Hematopoietic multipotent progenitor cell treated with erythropoietin and hydrocortisone succinate and interleukin-3 and kit ligand, for 15 days (in vitro differentiated cells): ENCODE measurements at regions not wholly inside any gene's neighbourhood (a gene's known extent, or its start where the extent isn't known, plus 50 kb on each side); places are given as distances from the start of the nearest gene placed in this dataset.

Experiments used
- DNase-seq: peaks from one replicate; pipeline ENCODE4 v3.0.0-alpha.2; 2015; ENCODE audit warnings: low spot score

DNA sequence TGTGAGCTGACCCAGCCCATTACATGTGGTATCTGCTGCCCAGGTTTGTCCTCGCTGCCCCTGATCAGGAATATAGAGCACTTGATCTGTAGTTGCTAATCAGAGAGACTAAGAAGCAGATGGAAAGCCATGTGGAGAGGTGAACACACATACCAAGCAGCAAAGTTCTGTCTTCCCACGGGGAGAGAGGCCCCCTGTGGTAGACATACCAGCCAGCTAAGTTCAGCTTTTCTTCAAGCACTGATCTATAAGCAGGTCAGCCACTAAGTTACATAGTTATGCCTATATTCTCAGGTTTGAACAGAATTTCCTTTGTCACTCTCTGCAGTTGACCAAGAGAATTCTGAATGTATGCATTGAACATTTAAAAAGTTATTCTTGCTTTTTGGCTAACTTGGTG lies 76.4 kb downstream of the DDX3Y start:
- no peak for DNase-seq

DNA sequence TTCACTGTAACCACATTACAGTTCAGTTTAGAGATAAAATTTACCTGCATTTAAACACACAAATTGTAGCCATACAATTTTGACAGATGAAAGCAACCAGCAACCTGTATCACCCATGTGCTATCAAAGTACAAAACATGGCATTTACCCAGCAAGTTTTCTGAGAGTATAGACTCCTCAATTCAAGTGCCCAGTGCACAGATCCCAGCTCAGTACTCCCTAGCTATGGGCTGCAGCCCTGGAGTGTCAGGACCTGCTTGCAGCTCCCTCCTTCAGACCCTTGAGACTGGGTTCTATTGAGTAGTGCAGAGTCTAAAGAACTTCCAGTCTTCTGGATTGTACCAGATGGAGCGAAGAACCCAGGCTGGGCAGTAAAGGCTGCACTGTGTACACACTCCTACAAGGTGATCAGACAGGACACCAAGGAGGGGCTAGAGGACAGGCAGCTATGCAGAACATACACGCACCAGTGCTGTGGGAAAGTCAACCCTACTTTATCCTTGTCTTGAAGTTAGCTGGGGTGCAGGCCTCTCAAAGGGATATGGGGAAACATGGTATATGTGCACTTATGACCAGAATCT lies 77.7 kb downstream of the DDX3Y start:
- DNase-seq, result no peak

DNA sequence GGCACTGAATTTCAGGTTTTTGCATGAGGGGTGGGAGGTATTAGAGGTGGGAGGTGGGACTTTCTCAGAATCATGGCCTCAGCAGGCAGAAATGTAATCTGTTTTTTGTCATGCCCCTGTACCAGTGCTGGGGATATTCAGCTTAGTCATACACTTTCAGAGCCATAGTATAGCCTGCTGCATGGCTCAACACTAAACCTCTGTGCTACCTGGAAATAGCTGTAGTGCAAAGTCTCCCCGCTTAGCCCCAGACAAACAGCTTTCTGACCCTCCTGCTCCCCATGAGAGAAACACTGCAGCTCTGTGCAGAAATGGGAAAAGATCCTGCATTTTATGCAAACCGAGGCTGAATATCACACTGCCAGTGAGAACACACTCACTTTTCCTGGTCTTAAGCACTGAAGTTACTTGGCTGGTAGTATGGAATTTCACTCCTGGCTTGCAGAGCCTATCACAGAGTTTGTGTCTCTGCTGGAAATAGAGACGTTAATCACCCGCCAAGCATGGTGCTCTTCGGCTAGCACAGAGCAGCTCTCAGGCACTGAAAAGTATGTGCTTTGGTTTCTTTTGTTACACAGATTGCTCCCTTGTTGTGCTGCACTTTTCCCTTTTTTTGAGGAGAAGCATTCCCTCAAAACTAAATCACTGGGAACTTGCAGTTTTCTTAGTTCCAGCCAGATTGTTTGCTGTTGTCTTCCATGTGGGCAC lies 80.1 kb downstream of the DDX3Y start:
- DNase-seq, result no peak

DNA sequence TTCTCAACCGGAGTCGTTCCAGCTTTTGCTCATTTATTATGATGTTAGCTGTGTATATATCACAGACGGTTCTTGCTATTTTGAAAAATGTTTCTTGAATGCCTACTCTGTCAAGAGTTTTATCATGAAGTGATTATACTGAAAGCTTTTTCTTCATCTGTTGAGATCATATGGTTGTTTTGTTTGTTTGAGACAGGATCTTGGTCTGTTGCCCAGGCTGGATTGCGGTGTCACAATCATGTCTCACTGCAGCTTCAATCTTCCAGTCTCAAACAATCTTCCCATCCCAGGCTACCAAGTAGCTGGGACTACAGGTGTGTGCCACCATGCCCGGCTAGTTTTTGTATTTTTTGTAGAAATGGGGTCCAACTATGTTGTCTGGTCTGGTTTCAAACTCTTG lies 112.8 kb downstream of the DDX3Y start:
- DNase-seq, result no peak

DNA sequence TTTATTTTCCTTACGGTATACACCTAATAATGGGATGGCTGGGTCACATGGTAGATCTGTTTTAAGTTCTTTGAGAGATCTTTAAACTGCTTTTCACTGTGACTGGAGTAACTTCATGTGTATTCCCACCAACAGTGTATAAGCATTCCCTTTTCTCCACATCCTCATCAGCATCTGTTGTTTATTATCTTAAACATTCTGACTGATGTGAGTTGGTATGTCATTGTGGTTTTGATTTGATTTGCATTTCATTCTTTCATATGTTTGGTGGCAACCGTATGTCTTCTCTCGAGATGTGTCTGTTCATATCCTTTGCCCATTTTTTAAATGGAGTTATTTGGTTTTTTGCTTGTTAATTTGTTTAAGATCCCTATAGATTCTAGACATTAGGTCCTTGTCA lies 114.8 kb downstream of the DDX3Y start:
- no peak for DNase-seq

DNA sequence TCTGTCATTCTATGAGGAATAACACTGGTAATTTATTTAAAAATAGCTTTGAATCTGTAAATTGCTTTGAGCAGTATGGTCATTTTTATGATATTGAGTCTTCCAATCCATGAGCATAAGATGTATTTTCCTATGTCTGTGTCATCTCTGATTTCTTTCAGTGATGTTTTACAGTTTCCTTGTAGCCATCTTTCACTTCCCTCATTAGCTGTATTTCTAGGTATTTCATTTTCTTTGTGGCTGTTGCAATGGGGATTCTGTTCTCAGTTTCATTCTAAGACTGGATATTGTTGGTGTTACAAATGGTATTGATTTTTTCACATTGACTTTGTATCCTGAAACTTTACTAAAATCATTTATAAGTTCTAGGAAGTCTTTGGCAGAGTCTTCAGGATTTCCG lies 116.2 kb downstream of the DDX3Y start:
- no peak for DNase-seq

DNA sequence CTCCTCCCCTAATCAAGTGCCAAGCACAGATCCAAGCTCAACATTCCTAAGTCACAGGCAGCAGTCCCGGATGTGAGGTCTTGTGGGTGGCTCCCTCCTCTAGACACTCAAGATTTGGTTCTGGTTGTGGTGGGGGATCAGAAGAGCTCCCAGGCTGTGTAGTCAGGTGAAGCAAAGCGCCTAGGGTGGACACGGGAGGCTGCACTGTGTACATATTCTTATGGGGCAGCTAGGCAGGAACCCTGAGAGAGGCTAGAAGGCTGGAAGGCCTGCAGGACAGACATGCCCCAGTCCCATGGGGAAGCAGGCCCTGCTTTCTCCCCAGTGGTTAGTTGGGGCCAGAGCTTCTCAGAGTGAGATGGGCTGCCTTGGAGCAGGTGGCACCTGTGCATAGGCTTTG lies 118.9 kb downstream of the DDX3Y start:
- no peak for DNase-seq

DNA sequence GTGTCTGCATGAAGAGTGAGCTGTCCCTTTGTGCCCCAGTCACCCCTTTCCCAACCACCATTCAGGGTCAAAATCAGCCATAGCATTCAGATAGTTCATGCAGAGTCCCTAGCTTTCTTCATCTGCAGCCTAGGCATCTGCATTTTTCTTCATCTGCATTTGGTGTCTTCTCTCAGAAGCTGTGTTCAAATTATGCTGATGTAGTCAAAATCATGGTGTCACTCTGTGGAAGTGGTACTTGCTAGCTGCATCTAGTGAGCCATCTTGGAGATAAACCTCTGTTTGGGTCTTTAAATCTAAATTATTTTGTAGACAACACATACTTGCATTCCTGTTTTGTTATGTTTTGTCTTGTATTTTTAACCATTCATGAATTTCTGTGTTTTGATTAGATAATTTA lies 119.8 kb downstream of the DDX3Y start:
- no peak for DNase-seq

DNA sequence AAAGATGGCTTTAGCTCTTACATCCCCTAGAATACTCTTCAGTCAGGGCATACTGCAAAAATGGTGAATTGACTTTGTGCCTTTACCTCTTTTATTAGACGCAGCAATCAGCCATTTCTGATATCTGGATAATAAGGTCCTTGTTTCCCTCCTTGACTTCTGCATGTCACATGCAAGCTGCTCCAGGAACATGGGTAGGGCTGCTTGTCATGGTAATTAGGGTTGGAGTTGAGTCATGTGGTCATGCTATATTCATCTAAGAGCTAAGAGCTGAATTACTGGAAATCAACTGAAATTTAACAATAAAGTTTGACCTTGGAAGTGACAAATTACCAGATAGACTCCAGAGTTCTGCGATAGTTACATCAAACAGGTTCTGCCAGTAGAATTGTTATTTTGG lies 122.2 kb downstream of the DDX3Y start:
- no peak for DNase-seq

DNA sequence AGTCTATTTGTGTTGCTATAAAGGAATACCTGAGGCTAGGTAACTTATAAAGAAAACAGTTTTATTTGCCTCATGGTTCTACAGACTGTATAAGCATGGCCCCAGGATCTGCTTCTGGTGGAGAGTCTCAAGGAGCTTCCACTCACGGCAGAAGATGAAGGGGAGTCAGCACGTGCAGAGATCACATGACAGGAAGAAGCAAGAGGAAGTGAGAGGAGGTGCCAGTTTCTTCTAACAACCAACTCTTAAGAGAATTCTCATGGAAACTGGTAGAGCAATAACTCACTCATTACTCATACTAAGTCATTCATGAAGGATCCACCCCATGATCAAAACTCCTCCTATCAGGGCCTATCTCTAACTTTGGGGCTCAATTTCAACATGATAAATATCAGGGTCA lies 135.6 kb downstream of the DDX3Y start:
- DNase-seq, result no peak

DNA sequence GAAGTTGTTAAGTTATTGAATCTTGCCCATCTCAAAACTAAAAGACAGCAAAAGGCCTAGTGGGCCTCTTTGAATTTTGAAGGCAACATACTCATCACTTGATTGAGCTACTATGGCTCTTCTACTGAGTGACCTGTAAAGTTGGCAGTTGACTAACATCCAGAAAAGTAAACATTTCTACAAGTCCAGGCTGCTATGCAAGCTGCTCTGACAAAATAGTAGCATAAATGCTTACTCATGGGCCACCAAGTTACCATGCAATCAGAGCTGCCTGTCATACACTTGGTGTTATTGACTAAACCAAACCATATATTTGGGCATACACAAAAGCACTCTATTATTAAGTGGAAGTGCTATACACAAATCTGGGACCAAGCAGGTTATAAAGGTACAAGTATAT lies 148.8 kb downstream of the DDX3Y start:
- DNase-seq, result no peak

DNA sequence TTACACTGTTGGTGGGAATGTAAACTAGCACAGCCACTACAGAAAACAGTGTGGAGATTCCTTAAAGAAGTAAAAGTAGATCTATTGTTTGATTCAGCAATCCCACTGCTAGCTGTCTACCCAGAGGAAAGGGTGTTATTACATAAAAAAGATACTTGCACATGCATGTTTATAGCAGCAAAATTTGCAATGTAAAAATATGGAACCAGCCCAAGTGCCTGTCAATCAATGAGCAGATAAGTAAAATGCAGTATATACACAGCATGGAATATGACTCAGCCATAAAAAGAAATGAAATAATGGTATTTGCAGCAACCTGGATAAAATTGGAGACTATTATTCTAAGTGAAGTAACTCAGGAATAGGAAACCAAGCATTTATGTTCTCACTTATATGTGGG lies 161.7 kb downstream of the DDX3Y start:
- no peak for DNase-seq

DNA sequence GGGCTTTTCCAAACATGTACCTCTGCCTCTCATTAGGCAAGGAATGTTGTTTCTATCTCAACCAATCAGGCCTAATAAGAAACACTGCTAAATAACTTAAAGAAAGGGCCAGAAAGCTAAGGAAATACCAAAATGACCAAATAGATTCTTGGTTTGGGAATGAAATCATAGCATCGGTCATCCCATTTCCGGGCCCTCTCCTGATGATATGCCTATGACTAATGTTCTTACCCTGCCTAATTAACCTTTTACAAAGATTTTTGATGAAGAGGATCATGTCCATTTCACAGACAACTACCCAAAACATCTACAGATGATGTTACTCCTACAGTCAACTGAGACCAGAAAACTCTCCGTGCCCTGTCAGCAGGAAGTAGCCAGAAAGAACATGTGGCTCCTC lies 164.0 kb downstream of the DDX3Y start:
- DNase-seq, result no peak

DNA sequence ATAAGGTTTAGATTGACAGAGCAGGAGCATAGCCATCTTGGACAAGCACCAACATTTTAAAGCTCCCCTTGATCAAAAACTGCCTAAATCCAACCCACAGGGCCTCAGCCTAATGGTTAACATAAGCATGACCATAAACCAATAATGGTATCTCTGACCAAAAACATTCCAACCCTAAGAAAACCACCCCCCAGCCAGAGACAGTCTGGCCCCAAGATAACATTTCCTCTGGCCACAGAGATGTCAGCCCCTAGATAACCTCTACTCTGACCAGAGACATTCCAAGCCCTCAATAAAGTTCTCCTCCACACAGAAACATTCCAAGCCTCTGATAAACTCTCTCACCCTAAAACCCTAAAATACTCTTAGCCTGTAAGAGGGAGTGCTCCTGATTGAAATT lies 164.4 kb downstream of the DDX3Y start:
- no peak for DNase-seq

DNA sequence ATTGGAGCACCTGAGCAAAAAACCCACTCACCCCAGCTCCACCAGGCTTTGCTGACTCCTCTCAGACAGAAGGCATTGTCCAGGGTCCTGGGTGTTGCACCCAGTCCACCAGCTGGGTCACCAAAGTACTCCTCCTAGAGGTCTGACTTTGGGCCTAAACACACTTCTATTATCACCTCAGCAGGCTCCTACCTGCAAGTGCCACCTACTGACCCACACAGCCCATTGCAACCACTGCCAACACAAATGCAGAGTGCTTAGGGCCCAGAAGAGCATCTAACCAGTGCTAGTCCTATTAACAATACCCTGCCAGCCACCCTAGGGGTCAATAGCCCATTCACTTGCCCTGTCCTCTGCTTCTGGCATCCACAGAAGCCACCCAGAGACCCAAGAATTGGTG lies 178.1 kb downstream of the DDX3Y start:
- no peak for DNase-seq

DNA sequence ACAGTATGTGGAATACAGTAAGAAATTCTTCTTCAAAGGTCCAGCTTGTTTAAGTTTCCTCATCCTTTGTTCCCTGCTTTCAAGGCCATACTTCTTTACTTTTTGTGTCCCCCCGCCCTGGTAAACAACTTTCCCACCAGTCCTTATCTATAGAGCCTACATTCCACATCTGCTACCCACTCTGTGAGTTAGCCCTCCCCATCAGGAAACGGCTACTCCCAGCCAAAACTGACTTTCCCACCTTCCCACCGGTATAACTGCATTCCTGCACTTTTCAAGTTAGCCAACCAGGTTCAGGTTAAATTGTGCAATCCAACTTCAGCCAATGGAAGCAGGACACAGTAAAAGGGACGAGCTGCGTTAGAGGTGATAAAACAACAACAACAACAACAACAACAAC lies 186.9 kb downstream of the DDX3Y start:
- DNase-seq, result no peak

DNA sequence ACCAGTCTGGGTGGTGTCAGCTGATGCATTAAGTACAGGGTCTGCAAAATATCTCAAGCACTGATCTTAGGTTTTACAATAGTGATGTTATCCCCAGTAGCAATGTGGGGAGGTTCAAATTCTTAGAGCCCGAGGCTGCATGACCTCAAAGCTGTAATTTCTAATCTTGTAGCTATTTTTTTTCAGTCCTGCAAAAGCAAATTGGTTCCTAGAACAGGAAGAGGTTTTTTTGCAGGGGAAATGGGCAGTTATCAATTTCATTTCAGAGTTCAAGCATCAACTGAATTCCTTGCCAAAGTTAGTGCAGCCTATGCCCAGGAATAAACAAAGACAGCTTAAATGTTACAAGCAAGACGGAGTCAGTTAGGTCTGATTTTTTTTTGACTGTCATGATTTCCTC lies 188.3 kb downstream of the DDX3Y start:
- no peak for DNase-seq

DNA sequence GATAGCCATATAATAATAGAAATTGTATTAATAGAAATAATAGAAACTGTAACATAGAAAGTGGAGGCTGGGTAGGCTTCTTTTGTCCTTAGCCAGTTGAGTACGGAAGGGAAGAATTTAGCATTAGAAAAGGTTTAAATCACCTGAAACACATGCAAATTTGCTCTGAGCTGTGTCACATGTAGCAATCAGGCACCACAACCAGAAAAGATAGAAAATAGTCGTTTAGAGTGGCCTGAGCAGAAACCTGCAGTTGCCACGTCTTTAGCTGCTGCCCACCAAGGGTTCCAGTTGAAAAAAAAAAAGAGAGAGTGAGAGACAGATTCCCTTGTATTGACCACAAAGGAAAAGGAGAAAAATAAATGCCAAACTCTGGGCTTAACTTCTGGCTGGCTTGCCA lies 188.8 kb downstream of the DDX3Y start:
- no peak for DNase-seq

DNA sequence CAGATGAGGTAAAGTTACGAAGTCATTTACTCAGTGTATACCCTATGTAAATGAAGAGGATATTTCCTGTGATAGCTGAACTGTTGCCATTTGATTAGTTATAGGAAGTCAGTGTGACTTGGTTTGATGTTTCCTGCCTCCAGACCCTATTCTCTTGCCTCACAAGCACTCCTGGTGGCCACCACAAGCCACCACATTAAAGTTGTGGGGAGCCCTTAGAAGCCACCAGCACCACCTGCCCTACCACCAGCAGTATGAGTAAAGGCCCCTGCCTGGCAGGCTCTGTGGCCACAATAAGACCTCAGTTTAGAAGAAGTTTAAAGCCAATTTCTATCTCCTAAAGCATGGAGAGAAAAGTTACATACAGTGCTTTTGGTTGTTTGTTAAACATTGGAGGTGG lies 189.7 kb downstream of the DDX3Y start:
- DNase-seq, result no peak

DNA sequence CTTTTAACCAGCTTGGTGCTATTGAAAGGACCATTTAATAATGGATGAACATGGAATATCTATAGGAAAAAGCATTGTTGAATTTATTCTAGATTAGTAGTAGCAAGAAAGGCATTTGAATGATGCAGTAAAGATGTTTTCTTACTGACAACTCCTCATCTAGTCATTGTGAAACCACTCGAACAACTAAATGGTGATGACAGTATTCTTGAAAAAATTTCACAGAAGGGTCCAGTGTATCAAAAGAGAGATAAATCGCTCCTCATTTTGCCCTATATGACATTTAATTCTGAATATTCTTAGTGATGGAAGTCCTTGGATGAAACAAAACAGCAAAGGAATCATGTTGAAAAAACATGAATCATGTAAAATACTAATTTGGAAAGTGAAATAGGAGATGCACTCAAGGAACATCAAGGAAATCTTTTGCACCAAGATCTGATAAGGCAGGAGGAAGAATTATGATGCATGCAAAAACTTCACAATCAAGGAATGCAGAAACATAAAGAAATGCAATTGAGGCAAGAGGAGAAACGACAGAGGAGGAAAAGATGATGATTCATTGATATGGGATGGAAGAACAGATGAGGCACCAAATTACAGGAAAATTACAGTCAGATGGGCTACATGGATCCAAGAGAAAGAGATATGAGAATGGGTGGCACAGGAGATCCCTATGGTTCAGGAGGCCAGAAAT lies 190.4 kb downstream of the DDX3Y start:
- no peak for DNase-seq

DNA sequence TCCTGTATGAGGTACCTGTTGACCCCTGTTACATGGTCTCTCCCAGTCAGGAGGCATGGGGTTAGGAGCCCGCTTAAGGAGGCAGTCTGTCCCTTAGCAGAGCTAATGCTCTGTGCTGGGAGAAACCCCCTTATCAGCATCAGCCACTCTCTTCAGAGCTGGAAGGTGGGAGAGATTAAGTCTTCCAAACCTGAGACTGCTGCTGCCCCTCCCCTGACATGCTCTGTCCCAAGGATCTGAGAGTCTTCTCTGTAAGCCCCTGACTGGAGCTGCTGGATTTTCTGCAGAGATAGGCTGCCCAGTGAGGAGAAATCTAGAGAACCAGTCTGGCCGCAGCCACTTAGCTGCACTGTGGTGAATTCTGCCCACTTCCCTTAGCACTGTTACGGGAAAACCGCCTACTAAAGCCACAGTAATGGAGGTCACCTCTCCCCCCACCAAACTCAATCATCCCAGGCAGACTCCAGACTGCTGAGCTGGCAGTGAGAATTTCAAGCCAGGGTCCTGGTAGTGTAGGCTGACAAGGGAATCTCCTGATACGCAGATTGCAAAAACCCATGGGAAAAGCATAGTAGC lies 222.3 kb downstream of the DDX3Y start:
- no peak for DNase-seq

DNA sequence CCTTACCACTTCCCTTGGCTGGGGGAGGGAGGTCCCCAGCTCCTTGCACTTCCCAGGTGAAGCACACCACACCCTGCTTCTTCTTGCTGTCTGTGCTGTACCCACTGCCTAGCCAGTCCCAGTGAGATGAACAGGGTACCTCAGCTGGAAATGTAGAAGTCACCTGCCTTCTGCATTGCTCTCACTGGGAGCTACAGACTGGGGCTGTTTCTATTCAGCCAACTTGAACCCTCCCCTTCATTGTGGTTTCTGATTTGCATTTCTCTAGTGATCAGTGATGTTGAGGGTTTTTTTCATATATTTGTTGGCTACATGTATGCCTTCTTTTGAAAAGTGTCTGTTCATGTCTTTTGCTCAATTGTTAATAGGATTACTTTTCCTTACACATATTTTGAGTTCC lies 222.8 kb downstream of the DDX3Y start:
- DNase-seq, result no peak

DNA sequence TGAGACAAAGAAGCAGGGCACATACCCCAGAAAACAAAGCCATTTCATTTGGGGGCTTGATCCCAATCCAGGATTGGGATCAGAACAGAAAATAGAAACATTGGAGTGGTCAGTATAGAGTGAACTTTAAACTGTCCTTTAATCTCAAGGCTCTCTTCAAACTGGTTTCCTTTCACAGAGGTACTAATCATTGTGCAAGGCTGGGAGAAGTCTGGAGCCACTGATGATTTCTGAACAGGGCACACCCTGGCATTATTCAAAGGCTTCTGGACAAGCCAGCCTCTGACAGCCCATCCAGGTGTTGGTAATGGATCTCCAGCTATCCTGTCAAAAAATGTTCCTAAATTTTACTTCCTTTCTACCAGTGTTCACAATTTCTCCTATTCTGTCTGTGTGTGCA lies 244.5 kb downstream of the DDX3Y start:
- DNase-seq, result no peak
